GM21717 (cell line): ENCODE measurements at regions not wholly inside any gene's neighbourhood (a gene's known extent, or its start where the extent isn't known, plus 50 kb on each side); places are given as distances from the start of the nearest gene placed in this dataset.
"Not testable (repeated sequence)": the region's sequence is repeated elsewhere in the genome, so short reads cannot be mapped to it uniquely, and the experiment has no call there.

Experiments used
- ATAC-seq: cut with Tn5 transposase; IDR thresholded peaks from one replicate; pipeline ENCODE4 v1.9.1; 2021; ENCODE audit warnings: mild to moderate bottlenecking, moderate library complexity; ENCODE audit not compliant: unreplicated experiment

- ATAC-seq: no peak
These were observed 62.4 kb downstream of the CRYBB2 start for GRCh38 chr22:25281675-25282345.

GRCh38 chr22:25282346-25282670 lies 62.9 kb downstream of the CRYBB2 start:
- ATAC-seq: no peak

DNA sequence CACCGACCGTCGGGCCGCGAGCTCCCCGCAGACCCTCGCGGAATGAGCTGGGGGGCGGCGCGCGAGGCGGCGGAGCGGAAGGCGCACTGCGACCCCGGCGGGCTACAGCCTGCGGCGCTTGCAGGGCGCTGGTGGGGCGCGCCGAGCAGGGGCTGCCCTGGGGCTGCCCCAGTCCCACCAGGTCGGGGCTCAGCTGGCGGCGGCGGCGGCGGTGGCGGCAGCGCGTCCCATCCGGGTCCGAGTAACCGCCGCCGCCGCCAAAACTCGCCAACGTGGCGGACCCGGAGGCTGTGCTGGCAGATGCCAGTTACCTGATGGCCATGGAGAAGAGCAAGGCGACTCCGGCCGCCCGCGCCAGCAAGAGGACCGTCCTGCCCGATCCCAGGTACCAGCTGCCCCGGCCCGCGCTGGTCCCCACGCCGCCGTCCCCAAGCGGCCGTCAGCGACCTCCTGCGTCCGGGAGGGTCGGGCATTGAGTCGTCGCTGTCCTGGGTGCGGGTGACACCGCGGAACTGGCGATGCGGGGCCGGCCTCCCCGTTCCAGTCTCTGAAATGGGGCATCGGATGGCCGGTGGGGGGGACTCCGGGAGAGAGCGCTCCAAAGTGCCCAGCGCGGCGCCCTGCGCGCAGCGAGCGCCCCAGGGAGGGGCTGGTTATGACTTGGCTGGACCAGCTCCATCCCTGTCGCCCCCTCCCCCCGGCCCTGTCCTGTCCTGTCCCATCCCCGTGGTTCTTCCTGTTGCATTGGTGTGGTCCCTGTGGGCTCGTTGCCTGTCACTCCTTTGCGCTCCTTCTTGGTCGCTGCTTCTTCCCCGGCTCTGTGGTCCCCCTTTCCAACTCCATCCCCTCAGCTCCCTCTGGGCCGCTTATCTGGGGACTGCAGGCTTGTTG lies 63.5 kb downstream of the CRYBB2 start:
- no peak for ATAC-seq

- not testable (repeated sequence) for ATAC-seq
These were observed 69.0 kb downstream of the CRYBB2 start for GRCh38 chr22:25288481-25288880.

GRCh38 chr22:25301912-25302311 lies 82.5 kb downstream of the CRYBB2 start:
- not testable (repeated sequence) for ATAC-seq

DNA sequence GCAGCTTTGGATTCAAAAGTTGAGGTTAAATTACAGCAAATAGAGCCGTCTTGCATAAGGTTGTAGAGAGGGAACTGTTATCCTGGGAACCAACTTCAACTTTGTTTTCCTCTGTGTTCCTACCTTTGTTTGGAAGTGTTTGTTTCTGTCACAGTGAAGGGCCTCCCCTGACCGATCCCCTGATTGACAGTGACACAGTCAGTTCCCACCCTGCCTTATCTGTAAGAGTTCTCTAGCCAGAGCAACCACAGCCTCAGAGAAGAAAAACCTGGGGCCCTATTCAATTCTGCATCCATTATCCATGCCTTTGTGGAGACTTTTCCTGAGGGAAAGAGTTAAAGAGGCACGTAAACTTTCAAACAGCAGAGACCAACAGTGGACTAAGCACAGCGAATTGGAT lies 90.1 kb downstream of the CRYBB2 start:
- not testable (repeated sequence) for ATAC-seq

DNA sequence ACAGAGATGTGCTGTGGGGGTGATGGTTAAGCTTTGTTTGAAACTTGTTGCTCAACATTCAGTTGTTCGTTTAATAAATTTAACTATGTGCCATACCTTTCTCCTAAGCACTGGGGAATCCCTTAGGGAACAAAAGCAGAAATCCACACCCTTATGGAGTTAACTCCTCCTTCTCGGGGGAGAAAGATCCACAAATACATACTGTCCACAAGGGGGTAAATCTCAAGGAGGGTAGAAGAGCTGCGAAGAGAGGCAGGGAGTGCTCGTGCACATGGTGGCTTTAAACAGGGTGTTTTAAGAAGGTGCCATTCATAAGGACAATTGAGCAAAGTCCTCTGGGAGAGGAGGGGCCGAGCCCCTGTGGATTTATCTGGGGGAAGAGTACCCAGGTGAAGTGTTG lies 92.5 kb downstream of the CRYBB2 start:
- ATAC-seq: not testable (repeated sequence)

DNA sequence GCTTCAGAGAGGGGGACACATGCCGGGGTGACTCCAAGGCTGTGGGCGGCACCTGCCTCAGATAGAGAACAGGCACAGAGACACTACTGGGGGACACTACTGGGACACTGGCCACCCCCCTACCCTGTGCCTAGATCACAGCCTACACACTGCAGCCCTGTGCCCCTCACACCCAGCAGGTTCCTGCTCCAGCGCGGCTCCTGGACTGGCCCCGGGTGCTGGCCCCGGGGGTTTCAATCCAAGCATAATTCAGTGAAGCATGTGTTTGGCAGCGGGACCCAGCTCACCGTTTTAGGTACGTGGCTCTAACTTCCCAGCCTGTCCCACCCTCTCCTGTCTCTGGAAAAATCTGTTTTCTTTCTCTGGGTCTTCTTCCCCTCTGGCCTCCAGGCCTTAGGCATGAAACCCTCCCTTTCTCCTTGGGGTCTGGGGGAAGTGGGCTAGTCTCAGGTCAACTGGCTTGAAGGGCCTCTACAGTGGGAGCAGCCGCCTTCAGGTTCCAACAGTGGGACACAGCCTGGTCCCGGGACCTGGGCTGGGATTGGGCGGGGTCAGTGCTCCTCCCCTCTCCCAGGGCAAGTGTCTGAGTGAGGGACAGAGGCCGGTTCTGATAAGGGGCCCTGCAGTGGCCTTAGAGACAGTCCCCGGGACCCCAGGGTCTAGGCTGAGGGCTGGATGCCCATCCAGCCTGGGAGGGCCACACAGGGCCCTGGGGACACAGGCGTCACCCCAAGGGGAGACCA lies 98.8 kb downstream of the CRYBB2 start:
- ATAC-seq: no peak

- ATAC-seq: no peak
These were observed 107.7 kb downstream of the CRYBB2 start for GRCh38 chr22:25327018-25327755.

- ATAC-seq: no peak
These were observed 111.6 kb downstream of the CRYBB2 start for GRCh38 chr22:25331050-25331449.

DNA sequence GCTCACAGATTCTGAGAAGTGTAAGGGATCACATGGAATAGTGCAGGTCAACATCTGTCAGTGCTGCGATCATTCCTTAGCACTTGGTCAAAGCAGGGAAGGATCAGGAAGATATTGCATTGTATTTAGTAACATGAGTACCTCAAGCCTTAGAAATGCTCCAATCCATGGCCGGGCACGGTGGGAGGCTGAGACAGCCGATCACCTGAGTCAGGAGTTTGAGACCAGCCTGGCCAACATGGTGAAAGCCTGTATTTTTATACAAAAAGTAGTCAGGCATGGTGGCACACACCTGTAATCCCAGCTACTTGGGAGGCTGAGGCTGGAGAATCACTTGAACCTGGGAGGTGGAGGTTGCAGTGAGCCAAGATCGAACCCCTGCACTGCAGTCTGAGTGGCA lies 112.5 kb downstream of the CRYBB2 start:
- ATAC-seq: not testable (repeated sequence)

DNA sequence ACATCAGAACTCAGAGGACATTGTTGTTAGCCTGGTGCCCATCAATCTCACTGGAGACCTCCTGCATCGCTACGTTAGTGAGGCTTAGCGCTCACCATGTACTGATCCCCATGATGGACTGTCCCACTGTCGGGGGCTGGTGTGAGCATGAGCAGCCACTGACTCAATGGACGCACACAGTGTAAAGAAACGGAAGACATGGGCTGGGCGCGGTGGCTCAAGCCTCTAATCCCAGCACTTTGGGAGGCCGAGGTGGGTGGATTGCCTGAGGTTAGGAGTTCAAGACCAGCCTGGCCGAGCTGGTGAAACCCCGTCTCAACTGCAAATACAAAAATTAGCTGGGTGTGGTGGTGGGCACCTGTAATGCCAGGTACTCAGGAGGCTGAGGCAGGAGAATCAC lies 112.9 kb downstream of the CRYBB2 start:
- no peak for ATAC-seq

- no peak for ATAC-seq
These were observed 114.7 kb downstream of the CRYBB2 start for GRCh38 chr22:25334162-25334490.

- not testable (repeated sequence) for ATAC-seq
These were observed 115.2 kb downstream of the CRYBB2 start for GRCh38 chr22:25334631-25335030.

DNA sequence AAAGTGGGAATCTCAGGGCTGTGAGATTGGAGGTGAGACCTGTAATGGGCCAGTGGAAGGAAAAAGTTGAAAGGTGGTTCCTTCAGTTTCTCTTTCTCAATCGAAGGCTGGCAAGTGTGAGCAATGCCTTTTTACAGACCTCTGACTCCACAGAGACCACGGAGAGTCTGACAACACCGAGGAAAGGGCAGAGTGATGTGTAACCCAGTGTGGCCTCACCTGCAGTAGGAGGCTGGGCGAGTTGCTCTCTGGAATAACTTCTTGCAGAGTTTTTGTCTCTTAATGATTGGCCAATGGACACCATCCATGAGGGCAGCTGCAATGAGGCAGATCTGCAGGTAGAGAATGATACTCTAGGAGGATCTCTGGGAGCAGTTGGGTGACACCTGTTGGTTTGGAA lies 115.8 kb downstream of the CRYBB2 start:
- ATAC-seq: not testable (repeated sequence)

DNA sequence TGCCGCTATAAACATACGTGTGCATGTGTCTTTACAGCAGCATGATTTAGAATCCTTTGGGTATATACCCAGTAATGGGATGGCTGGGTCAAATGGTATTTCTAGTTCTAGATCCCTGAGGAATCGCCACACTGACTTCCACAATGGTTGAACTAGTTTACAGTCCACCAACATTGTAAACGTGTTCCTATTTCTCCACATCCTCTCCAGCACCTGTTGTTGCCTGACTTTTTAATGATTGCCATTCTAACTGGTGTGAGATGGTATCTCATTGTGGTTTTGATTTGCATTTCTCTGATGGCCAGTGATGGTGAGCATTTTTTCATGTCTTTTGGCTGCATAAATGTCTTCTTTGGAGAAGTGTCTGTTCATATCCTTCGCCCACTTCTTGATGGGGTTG lies 121.1 kb downstream of the CRYBB2 start:
- ATAC-seq: not testable (repeated sequence)

GRCh38 chr22:25344366-25344765 lies 124.9 kb downstream of the CRYBB2 start:
- not testable (repeated sequence) for ATAC-seq

GRCh38 chr22:25346859-25347751 lies 127.7 kb downstream of the CRYBB2 start:
- ATAC-seq: no peak

DNA sequence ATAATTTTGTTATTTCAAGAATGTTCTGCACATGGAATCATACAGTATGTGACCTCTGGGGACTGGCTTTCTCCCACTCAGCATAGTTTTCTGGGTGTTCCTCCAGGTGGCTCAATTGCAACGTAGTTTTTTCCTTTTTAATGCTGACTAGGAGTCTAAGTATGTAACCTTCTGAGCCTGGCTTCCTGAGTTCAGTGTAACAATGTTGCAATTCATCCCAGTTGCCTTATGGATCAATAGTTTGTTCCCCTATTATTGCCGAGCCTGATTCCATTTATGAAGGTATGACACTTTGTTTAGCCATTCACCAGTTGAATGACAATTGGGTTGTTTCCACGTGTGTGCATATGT lies 128.3 kb downstream of the CRYBB2 start:
- ATAC-seq: no peak

GRCh38 chr22:25348391-25348790 lies 129.0 kb downstream of the CRYBB2 start:
- no peak for ATAC-seq
